HG03460 (cell line): ENCODE measurements at regions not wholly inside any gene's neighbourhood (a gene's known extent, or its start where the extent isn't known, plus 50 kb on each side); places are given as distances from the start of the nearest gene placed in this dataset.

Experiments used
- ATAC-seq: cut with Tn5 transposase; IDR thresholded peaks from one replicate; pipeline ENCODE4 v1.9.1; 2021; ENCODE audit not compliant: unreplicated experiment

- ATAC-seq: no peak
These were observed 220.9 kb upstream of the PKDCC start for GRCh38 chr2:41826921-41827320.

- ATAC-seq: no peak
These were observed 220.4 kb upstream of the PKDCC start for GRCh38 chr2:41827354-41827971.

- no peak for ATAC-seq
These were observed 219.7 kb upstream of the PKDCC start for GRCh38 chr2:41828052-41828643.

GRCh38 chr2:41829052-41829451, 218.8 kb upstream of the PKDCC start:
- ATAC-seq: no peak

- ATAC-seq: no peak
These were observed 217.2 kb upstream of the PKDCC start for GRCh38 chr2:41830600-41830999.

GRCh38 chr2:41832218-41832617, 215.6 kb upstream of the PKDCC start:
- ATAC-seq: no peak

GRCh38 chr2:41835401-41835800, 212.4 kb upstream of the PKDCC start:
- no peak for ATAC-seq

- ATAC-seq: no peak
These were observed 210.9 kb upstream of the PKDCC start for GRCh38 chr2:41836948-41837347.

- ATAC-seq: no peak
These were observed 210.2 kb upstream of the PKDCC start for GRCh38 chr2:41837610-41838009.

- ATAC-seq: peak; percentile 100
These were observed 206.9 kb upstream of the PKDCC start for GRCh38 chr2:41840702-41841551.

- ATAC-seq: no peak
These were observed 200.9 kb upstream of the PKDCC start for GRCh38 chr2:41846962-41847361.

- ATAC-seq: no peak
These were observed 199.9 kb upstream of the PKDCC start for GRCh38 chr2:41847744-41848441.

GRCh38 chr2:41851554-41851953, 196.3 kb upstream of the PKDCC start:
- ATAC-seq: no peak

GRCh38 chr2:41853427-41854191, 194.2 kb upstream of the PKDCC start:
- no peak for ATAC-seq

GRCh38 chr2:41854227-41854626, 193.6 kb upstream of the PKDCC start:
- ATAC-seq: no peak

- ATAC-seq: no peak
These were observed 190.9 kb upstream of the PKDCC start for GRCh38 chr2:41856946-41857345.

GRCh38 chr2:41859615-41860514, 188.0 kb upstream of the PKDCC start:
- ATAC-seq: no peak

GRCh38 chr2:41863062-41863461, 184.8 kb upstream of the PKDCC start:
- no peak for ATAC-seq

GRCh38 chr2:41865263-41865662, 182.6 kb upstream of the PKDCC start:
- ATAC-seq: no peak

GRCh38 chr2:41867553-41867952, 180.3 kb upstream of the PKDCC start:
- no peak for ATAC-seq
